Hepatocyte (in vitro differentiated cells): ENCODE measurements at regions not wholly inside any gene's neighbourhood (a gene's known extent, or its start where the extent isn't known, plus 50 kb on each side); places are given as distances from the start of the nearest gene placed in this dataset.

Experiments
- CTCF ChIP-seq: fragments of 200-600 bp; sonication (generic); IDR thresholded peaks from 2 replicates; pipeline ENCODE4 v1.5.1; 2016; ENCODE audit warnings: antibody characterized with exemption, mild to moderate bottlenecking; ENCODE audit not compliant: poor library complexity
- EZH2 ChIP-seq: fragments of 200-600 bp; sonication (generic); IDR thresholded peaks from 2 replicates; pipeline ENCODE4 v1.6.1; 2016; ENCODE audit warnings: antibody characterized with exemption, mild to moderate bottlenecking, borderline replicate concordance
- EZH2phosphoT487 ChIP-seq: fragments of 200-600 bp; sonication (generic); IDR thresholded peaks from one replicate; pipeline ENCODE4 v1.6.1; 2018; ENCODE audit warnings: antibody characterized with exemption, mild to moderate bottlenecking, low read depth, moderate library complexity; ENCODE audit not compliant: unreplicated experiment, severe bottlenecking

DNA sequence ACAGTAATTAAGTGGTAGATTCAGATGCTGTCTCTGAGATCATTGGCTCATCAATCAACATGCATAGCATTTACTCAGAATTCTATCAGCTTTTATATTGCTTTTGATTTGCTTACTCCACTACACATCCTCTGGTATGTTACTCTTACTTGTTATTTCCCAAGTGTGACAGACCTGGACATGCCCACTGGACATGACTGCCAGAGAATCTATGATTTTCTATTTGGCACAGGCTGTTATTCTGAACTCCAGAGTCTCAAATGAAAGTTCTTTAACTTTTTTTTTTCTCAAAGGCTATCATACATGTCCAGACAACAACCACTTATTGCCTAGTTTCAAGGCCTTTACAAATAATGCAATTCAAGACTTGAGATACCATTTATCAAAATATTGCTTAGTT is 116.1 kb upstream of the ARHGAP24 start:
- TF ChIP-seq CTCF (no peak), EZH2 (no peak), EZH2phosphoT487 (no peak)
